Esophagus muscularis mucosa (tissue), 3 donors: ENCODE measurements at regions not wholly inside any gene's neighbourhood (a gene's known extent, or its start where the extent isn't known, plus 50 kb on each side); places are given as distances from the start of the nearest gene placed in this dataset.

Experiments used
- POLR2A ChIP-seq: fragments of 450-650 bp; IDR thresholded peaks from one replicate; pipeline ENCODE4 v1.6.1; 2017; ENCODE audit warnings: antibody characterized with exemption, moderate library complexity, mild to moderate bottlenecking, low read depth
- TF ChIP-seq, protein P1 (sequence below), 3 experiments: fragments of 200-600 bp in 2 of 3; fragments of 450-650 bp in 1 of 3; sonication (generic) in 2 of 3; IDR thresholded peaks; one replicate each; pipeline ENCODE4 v1.5.1; 2017 to 2019; ENCODE audit warnings: antibody characterized with exemption in 3 of 3, mild to moderate bottlenecking in 2 of 3, moderate library complexity in 1 of 3

DNA sequence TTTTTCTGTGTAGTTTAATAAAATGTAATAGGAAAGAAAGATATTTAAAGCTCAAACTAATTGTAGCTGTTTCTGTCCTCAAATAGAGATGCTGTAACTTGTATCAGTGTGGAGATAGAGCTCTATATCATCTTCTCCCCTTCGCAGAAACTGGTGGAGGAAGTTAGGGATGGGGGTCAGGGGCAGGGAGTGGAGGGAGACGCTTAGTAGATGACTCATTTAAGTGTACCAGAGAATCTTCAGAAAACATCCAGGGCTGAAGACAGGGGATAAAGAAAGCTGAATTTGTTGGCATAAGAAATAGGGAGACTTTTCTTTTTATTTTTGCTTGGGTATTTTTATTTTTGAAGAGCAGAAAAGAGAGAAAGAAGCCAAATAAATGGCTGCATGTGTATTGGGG lies 282.6 kb upstream of the DPYD start:
- no peak for TF ChIP-seq POLR2A
- TF ChIP-seq, protein P1, sequence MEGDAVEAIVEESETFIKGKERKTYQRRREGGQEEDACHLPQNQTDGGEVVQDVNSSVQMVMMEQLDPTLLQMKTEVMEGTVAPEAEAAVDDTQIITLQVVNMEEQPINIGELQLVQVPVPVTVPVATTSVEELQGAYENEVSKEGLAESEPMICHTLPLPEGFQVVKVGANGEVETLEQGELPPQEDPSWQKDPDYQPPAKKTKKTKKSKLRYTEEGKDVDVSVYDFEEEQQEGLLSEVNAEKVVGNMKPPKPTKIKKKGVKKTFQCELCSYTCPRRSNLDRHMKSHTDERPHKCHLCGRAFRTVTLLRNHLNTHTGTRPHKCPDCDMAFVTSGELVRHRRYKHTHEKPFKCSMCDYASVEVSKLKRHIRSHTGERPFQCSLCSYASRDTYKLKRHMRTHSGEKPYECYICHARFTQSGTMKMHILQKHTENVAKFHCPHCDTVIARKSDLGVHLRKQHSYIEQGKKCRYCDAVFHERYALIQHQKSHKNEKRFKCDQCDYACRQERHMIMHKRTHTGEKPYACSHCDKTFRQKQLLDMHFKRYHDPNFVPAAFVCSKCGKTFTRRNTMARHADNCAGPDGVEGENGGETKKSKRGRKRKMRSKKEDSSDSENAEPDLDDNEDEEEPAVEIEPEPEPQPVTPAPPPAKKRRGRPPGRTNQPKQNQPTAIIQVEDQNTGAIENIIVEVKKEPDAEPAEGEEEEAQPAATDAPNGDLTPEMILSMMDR (IDR thresholded peaks at IDR 0.05) = no peak
